ENCODE measurements at regions not wholly inside any gene's neighbourhood (a gene's known extent, or its start where the extent isn't known, plus 50 kb on each side); places are given as distances from the start of the nearest gene placed in this dataset.

- no peaks in the 10 kb centered on the region for H3K9me3 Mint-ChIP-seq
- H3K4me3 Mint-ChIP-seq = no peak overlapping the region
- peaks cover 1% of the 10 kb centered on the region for H3K36me3 Mint-ChIP-seq (ENCODE audit: insufficient read depth)
- H3K4me1 Mint-ChIP-seq = peaks cover 13% of the 10 kb centered on the region
- DNase-seq (ENCODE audit: low spot score in 2 of 2) (no peak), ATAC-seq (replicated peaks; ENCODE audit: extremely low read depth, poor library complexity, severe bottlenecking) (no peak)
- no peak overlapping the region for H3K27ac Mint-ChIP-seq (ENCODE audit: low read depth)
- peaks cover 19% of the 10 kb centered on the region for H3K27me3 Mint-ChIP-seq
These were observed 191.9 kb upstream of the MPHOSPH6 start for GRCh38 chr16:82361885-82362284.

DNA sequence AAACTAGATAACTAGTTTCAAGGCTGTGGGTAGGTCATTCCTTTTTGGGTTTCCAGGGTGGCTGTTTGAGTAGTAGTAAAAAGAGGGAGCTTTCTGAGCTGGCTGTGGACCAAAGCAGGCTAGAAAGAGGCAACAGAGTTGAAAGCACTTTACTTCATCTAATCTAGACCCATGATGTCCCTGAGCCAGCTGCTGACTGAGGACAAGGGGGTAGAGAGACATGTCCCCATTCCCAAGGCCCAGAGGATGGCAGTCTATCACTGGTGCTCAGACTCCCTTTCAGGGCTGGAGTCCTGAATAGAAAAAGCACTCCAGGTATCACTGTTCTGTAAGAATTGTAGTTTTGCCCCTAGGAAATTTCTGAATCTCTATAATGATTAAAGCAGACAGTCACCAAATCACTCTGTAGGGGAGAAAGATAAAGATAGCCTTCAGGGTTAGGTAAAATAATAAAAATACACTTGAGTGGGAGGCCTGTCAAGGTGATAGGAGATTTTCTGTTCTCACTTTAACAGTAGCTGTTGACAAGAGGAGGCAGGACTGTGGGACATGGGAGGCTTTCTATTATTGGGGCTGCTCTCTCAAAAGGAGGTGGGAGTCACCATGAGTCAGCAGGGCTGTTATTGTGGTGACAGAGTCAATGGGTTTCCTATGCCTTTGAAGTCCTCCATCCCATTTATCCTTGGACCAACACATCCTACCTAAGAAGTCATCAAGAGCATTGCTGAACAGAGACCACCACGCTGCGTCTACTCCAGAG lies 190.2 kb upstream of the MPHOSPH6 start:
- H3K9me3 Mint-ChIP-seq = peaks cover 5% of the 10 kb centered on the region
- H3K36me3 Mint-ChIP-seq (ENCODE audit: insufficient read depth) = peaks cover 1% of the 10 kb centered on the region
- H3K4me1 Mint-ChIP-seq = peaks cover 13% of the 10 kb centered on the region
- H3K4me3 Mint-ChIP-seq = no peak overlapping the region
- ATAC-seq (replicated peaks; ENCODE audit: extremely low read depth, poor library complexity, severe bottlenecking) = no peak
- H3K27ac Mint-ChIP-seq (ENCODE audit: low read depth) = no peak overlapping the region
- no peak for DNase-seq (ENCODE audit: low spot score in 2 of 2)
- peaks cover 14% of the 10 kb centered on the region for H3K27me3 Mint-ChIP-seq

DNA sequence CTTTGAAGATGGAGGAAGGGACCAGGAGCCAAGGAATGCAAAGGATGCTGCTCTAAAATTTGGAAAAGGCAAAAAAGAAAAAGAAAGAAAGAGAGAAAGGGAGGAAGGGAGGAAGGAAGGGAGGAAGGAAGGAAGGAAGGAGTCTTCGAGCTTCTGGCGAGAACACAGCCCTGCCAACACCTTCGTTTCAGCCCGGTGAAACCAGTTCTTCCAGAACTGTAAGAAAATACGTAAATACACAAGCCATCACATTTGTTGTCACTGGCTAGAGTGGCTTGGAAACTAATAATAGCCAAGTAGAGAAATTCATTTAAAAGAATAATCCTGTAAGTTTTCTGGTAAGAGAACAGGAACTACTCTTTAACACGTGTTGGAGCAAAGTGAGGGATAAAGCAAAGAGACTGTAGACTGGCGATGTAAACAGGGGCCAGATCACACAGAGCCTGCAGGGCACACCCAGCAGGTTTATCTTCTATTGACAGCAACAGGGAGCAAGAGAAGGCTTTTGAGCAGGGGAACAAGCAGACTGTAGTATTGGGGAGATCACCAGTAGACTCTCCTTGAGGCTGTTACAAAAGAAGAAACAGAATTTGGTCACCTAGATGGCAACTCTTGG lies 188.7 kb upstream of the MPHOSPH6 start:
- no peak overlapping the region for H3K4me3 Mint-ChIP-seq
- peaks cover 13% of the 10 kb centered on the region for H3K4me1 Mint-ChIP-seq
- ATAC-seq (replicated peaks; ENCODE audit: extremely low read depth, poor library complexity, severe bottlenecking) = no peak
- no peak overlapping the region for H3K27ac Mint-ChIP-seq (ENCODE audit: low read depth)
- peaks cover 5% of the 10 kb centered on the region for H3K9me3 Mint-ChIP-seq
- H3K36me3 Mint-ChIP-seq (ENCODE audit: insufficient read depth) = peaks cover 1% of the 10 kb centered on the region
- peaks cover 14% of the 10 kb centered on the region for H3K27me3 Mint-ChIP-seq
- no peak for DNase-seq (ENCODE audit: low spot score in 2 of 2)

GRCh38 chr16:82358161-82358560 lies 188.1 kb upstream of the MPHOSPH6 start:
- H3K4me3 Mint-ChIP-seq = no peak overlapping the region
- no peak overlapping the region for H3K27ac Mint-ChIP-seq (ENCODE audit: low read depth)
- DNase-seq (ENCODE audit: low spot score in 2 of 2) (no peak), ATAC-seq (replicated peaks; ENCODE audit: extremely low read depth, poor library complexity, severe bottlenecking) (no peak)
- peaks cover 14% of the 10 kb centered on the region for H3K27me3 Mint-ChIP-seq
- H3K9me3 Mint-ChIP-seq = peaks cover 5% of the 10 kb centered on the region
- H3K4me1 Mint-ChIP-seq = peaks cover 13% of the 10 kb centered on the region
- H3K36me3 Mint-ChIP-seq (ENCODE audit: insufficient read depth) = peaks cover 1% of the 10 kb centered on the region

- H3K4me3 Mint-ChIP-seq = no peak overlapping the region
- DNase-seq (ENCODE audit: low spot score in 2 of 2) (no peak), ATAC-seq (replicated peaks; ENCODE audit: extremely low read depth, poor library complexity, severe bottlenecking) (no peak)
- H3K9me3 Mint-ChIP-seq = peaks cover 5% of the 10 kb centered on the region
- peaks cover 1% of the 10 kb centered on the region for H3K36me3 Mint-ChIP-seq (ENCODE audit: insufficient read depth)
- no peak overlapping the region for H3K27ac Mint-ChIP-seq (ENCODE audit: low read depth)
- peaks cover 14% of the 10 kb centered on the region for H3K27me3 Mint-ChIP-seq
- peaks cover 13% of the 10 kb centered on the region for H3K4me1 Mint-ChIP-seq
These were observed 187.2 kb upstream of the MPHOSPH6 start for GRCh38 chr16:82357237-82357636.

GRCh38 chr16:82350560-82350959 lies 180.5 kb upstream of the MPHOSPH6 start:
- Mint-ChIP-seq H3K4me3 (no peak overlapping the region), H3K9me3 (peaks cover 3% of the 10 kb centered on the region), H3K27me3 (no peaks in the 10 kb centered on the region), H3K36me3 (ENCODE audit: insufficient read depth) (no peaks in the 10 kb centered on the region), H3K27ac (ENCODE audit: low read depth) (no peak overlapping the region), H3K4me1 (no peaks in the 10 kb centered on the region)
- DNase-seq (ENCODE audit: low spot score in 2 of 2) (no peak), ATAC-seq (replicated peaks; ENCODE audit: extremely low read depth, poor library complexity, severe bottlenecking) (no peak)

- H3K4me3 Mint-ChIP-seq = no peak overlapping the region
- DNase-seq (ENCODE audit: low spot score in 2 of 2) (no peak), ATAC-seq (replicated peaks; ENCODE audit: extremely low read depth, poor library complexity, severe bottlenecking) (no peak)
- no peaks in the 10 kb centered on the region for H3K9me3 Mint-ChIP-seq
- peaks cover 32% of the 10 kb centered on the region for H3K27me3 Mint-ChIP-seq
- no peak overlapping the region for H3K27ac Mint-ChIP-seq (ENCODE audit: low read depth)
- H3K4me1 Mint-ChIP-seq = no peaks in the 10 kb centered on the region
- no peaks in the 10 kb centered on the region for H3K36me3 Mint-ChIP-seq (ENCODE audit: insufficient read depth)
These were observed 175.3 kb upstream of the MPHOSPH6 start for GRCh38 chr16:82345318-82345717.

DNA sequence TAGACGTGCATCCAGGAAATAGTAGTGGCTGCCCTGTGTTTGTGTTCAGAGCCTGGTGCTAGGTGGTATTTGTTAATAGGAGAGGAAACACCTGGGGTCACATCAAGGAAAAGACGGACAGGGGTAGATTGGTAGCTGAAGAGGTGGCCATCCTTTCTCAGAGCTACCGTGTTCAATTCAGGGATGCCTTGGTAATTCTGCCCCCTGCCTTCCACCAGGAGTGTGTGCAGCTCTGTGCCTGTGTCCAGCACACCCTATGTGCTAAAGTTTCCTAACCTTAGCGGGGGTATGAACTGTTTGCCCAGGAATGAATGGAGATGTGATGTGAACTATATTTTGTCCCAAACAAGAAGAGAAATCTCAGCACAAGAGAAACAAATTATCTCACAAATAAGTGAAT lies 174.1 kb upstream of the MPHOSPH6 start:
- no peak for ATAC-seq (replicated peaks; ENCODE audit: extremely low read depth, poor library complexity, severe bottlenecking)
- no peak overlapping the region for H3K4me3 Mint-ChIP-seq
- H3K27ac Mint-ChIP-seq (ENCODE audit: low read depth) = no peak overlapping the region
- no peaks in the 10 kb centered on the region for H3K36me3 Mint-ChIP-seq (ENCODE audit: insufficient read depth)
- no peaks in the 10 kb centered on the region for H3K9me3 Mint-ChIP-seq
- H3K4me1 Mint-ChIP-seq = no peaks in the 10 kb centered on the region
- DNase-seq (ENCODE audit: low spot score in 2 of 2) = no peak
- peaks cover 44% of the 10 kb centered on the region for H3K27me3 Mint-ChIP-seq

- Mint-ChIP-seq H3K27ac (ENCODE audit: low read depth) (no peak overlapping the region), H3K9me3 (no peaks in the 10 kb centered on the region), H3K27me3 (peaks cover 73% of the 10 kb centered on the region), H3K4me1 (no peaks in the 10 kb centered on the region), H3K36me3 (ENCODE audit: insufficient read depth) (no peaks in the 10 kb centered on the region), H3K4me3 (no peak overlapping the region)
- DNase-seq (ENCODE audit: low spot score in 2 of 2) (no peak), ATAC-seq (replicated peaks; ENCODE audit: extremely low read depth, poor library complexity, severe bottlenecking) (no peak)
These were observed 171.2 kb upstream of the MPHOSPH6 start for GRCh38 chr16:82341146-82341669.

DNA sequence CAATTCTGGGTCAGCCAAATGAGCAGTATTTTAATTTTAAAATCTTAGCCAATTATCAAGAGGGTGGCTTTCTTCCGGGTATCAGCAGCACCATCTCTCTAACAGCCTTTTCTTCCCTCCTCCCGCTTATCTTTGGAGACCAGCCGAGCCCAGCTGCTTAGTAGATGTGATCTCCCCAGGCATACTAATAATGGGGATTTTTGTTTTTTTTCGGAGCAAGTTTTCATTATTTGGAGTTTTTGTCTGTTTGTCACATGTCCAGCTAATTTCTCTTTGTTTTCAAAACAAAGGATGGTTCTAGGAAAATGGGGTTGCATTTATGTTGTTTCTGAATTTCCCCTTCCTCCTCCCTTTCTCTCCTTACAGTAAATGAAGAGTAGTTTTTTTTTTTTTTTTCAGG lies 170.5 kb upstream of the MPHOSPH6 start:
- Mint-ChIP-seq H3K27me3 (peaks cover 80% of the 10 kb centered on the region), H3K4me1 (no peaks in the 10 kb centered on the region), H3K27ac (ENCODE audit: low read depth) (no peak overlapping the region), H3K36me3 (ENCODE audit: insufficient read depth) (no peaks in the 10 kb centered on the region), H3K4me3 (no peak overlapping the region), H3K9me3 (no peaks in the 10 kb centered on the region)
- DNase-seq (ENCODE audit: low spot score in 2 of 2) = no peak
- no peak for ATAC-seq (replicated peaks; ENCODE audit: extremely low read depth, poor library complexity, severe bottlenecking)

DNA sequence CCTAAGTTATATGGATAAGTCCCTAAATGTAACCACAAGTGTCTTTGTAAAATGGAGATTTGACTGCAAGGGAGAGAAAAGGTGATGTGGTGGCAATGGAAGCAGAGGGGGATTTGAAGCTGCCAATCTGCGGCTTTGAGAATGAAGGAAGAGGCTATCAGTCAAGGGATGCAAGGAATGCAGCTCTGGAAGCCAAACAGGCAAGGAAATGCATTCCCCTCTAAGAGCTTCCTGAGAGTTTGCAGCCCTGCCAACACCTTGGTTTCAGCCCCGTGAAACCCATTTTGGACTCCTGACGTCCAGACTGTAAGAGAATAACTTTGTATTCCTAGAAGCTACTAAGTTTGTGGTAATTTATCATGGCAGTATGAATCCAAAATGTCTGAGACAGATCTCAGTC lies 167.3 kb upstream of the MPHOSPH6 start:
- H3K4me3 Mint-ChIP-seq = no peak overlapping the region
- no peak overlapping the region for H3K27ac Mint-ChIP-seq (ENCODE audit: low read depth)
- no peaks in the 10 kb centered on the region for H3K9me3 Mint-ChIP-seq
- peaks cover 67% of the 10 kb centered on the region for H3K27me3 Mint-ChIP-seq
- no peaks in the 10 kb centered on the region for H3K4me1 Mint-ChIP-seq
- no peaks in the 10 kb centered on the region for H3K36me3 Mint-ChIP-seq (ENCODE audit: insufficient read depth)
- ATAC-seq (replicated peaks; ENCODE audit: extremely low read depth, poor library complexity, severe bottlenecking) (no peak), DNase-seq (ENCODE audit: low spot score in 2 of 2) (no peak)

- Mint-ChIP-seq H3K27me3 (peaks cover 58% of the 10 kb centered on the region), H3K27ac (ENCODE audit: low read depth) (no peak overlapping the region), H3K9me3 (no peaks in the 10 kb centered on the region), H3K4me3 (no peak overlapping the region), H3K36me3 (ENCODE audit: insufficient read depth) (no peaks in the 10 kb centered on the region), H3K4me1 (no peaks in the 10 kb centered on the region)
- DNase-seq (ENCODE audit: low spot score in 2 of 2) (no peak), ATAC-seq (replicated peaks; ENCODE audit: extremely low read depth, poor library complexity, severe bottlenecking) (no peak)
These were observed 162.1 kb upstream of the MPHOSPH6 start for GRCh38 chr16:82331974-82332750.

All from central memory CD8-positive, alpha-beta T cell (primary cell).